HG02981 (cell line): ENCODE measurements at regions not wholly inside any gene's neighbourhood (a gene's known extent, or its start where the extent isn't known, plus 50 kb on each side); places are given as distances from the start of the nearest gene placed in this dataset.
A peak's percentile ranks its signal among the peaks of the same experiment; 100 is the strongest.

Experiments used
- ATAC-seq: cut with Tn5 transposase; IDR thresholded peaks from one replicate; pipeline ENCODE4 v1.9.1; 2021; ENCODE audit warnings: mild to moderate bottlenecking, moderate library complexity; ENCODE audit not compliant: unreplicated experiment

DNA sequence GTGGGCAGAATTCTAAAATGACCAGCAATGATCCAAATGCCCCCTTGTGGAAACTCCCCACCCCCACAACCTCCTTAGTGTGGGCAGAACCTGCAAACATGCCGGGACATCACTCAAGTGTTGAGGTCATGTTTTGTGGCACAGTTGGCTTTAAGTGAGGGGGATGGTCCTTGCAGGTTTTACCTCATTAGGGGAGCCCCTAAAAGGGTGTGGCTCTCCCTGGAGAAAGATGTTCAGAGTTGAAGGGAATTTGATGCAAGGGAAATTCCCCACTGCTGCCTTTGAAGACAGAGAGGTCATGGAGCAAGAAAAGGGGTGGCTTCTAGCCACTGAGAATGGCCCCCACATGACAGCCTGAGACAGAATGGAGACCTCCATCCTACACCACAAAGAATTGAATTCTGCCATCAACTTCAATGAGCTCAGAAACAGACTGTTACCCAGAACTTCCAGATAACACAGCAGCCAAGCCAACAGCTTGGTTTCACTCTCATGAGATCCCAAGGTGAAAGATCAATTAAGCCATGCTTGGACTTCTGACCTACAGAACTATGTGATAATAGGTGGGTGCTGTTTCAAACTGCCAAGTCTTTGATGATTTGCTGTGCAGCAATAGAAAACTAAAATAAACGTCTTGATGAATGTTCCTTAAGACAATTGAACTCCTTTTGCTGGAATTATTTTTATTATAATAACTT is 103.4 kb downstream of the MED10 start:
- no peak for ATAC-seq

DNA sequence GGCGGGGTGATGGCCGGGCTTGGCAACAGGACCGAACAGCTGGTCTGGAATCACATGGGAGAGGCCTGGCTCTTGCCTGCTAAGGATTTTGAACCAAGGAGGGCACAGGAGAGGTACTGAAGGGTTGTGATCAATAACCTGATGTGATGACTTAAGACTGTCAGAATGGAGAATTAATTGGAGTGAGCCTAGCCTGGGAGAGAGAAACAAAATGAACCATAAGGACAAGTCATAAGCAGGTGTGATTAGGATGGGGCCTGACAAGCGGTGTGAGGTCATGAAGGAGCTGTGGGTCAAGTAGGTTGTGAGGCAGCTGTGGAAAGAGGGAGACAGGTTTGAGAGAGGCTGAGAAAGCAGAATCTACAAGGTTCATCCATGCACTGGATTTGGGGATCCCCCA is 104.6 kb downstream of the MED10 start:
- no peak for ATAC-seq

DNA sequence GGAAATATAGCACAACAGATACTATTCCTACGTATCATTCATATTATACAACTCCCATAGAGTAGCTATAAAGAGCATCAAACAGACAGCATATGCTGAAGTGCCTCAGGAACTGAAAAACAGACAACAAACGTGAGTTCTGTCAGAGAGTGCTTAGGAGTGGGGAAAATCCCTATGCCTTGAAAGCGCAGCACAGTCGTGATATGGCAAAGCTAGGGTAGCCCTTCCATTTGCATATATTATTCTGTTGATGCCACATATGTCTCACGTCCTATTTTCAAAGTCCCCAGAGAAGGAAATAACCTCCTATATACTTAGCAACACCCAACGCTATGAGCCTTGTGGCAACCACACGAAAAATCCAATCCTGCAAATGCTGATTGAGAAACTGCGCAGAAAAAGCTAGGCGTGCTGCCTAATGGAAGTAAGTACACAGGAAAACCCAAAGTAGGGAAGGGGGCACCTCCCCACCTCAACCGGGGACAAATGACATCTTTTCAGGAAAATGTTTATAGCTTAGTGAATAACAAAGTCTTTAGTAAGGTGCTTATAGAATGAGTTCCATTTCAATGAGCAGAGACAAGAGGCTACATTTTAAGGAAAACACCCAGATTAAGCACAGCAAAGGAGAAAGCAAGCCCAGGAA is 105.1 kb downstream of the MED10 start:
- peak; percentile 55 for ATAC-seq

DNA sequence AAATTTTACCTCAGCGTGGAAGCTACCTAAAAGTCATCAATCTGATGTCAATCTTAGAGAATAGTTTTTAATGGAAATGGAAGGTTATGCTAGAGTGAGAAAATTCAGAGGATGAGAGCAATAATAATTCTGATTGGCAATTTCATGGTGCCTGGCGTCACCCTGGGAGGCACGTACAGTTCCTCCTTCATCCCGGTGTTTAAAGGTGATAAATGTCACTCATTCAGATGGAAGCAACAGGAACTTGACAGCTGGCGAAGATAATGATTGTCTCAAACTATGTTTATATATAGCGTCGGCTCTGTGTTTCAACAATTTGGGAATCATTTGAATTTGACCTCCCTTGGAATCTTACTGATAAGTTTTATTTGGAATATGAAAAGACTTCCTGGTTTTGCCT is 108.4 kb downstream of the MED10 start:
- no peak for ATAC-seq

DNA sequence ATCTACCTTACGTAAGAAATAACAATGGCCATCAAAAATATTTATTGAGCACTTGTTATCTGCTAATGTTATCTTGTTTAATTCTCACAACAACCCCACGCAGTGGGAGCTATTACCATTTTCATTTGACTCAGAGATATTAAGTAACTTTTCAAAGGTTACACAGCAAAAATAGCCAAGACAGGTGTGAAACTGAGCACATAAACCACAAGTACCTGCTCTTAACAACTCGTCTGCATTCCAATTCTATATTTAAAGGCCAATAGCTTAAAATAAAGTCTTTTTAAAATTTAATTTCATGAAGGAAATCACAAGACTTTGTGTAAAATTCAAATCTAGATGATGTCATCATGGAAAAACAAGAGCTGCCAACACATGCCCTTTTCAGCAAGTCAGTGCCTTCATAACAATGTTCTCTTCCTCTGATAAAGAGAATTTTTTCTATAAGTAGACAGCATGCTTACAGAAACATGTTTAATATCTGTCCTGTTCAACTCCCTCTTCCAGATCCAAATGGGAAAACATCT is 111.6 kb downstream of the MED10 start:
- ATAC-seq, result no peak

DNA sequence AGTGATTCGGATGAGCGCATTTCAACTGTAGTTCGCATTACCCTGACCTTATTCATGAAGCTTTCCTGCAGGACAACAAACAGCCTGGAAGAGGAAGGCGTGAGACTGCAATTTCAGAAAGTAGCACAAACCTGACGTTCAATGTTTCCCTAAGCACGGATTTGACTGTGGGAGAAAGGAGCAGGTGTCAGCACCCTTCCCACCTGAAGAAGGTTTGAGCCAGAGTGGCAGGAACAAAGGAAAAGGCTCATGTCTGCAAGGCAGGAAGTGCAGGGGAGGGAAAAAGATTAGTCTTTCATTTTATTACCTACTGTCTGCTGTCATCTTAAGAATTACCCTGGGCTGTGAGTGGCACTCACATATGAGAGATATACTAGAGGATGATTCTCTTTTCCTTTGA is 114.0 kb downstream of the MED10 start:
- no peak for ATAC-seq

DNA sequence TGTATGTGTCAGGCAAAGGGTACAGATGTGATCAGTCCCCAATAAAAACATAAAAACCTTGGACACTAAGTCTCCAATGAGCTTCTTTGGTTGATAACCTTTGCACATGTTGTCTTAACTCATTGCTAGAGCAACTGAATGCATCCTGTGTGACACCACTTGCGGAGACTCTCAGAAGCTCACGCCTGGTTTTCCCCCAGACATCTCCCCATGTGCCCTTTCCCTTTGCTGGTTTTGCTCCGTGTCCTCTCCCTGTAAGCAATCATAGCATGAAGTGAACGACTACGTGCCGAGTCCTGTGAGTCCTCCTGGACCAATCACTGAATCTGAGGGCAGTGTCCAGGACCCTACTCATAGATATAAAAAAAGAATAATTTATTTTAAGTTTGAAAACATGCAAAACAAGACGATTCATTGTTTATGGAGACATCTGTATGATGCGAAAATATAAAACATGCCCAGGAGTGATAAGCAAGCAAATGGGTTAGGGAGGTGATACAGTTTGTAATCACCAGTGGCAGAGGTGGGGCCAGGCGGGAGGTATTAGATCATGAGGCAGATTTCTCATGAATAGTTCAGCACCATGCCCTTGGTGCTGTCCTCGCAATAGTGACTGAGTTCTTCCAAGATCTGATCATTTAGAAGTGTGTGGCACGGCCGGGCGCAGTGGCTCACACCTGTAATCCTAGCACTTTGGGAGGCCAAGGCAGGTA is 115.5 kb downstream of the MED10 start:
- no peak for ATAC-seq

DNA sequence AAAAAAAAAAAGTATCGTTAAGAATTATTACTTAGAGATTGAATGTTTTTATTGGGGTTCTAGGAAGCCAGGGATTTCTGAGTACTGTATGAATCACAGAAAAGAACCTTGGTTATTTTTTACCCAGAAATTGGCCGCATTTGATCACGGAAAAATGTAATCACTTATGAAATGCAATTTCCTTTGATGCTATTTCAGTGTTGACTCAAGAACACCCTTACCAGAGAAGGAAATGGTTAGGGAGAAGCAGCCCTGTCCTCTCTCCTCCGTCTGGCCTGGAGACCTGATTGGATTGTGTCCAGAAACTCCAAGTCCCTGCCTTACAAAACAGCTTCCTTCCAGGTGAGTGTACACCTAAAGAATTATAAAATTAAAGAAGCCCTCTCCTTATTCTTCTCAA is 116.7 kb downstream of the MED10 start:
- ATAC-seq, result no peak

DNA sequence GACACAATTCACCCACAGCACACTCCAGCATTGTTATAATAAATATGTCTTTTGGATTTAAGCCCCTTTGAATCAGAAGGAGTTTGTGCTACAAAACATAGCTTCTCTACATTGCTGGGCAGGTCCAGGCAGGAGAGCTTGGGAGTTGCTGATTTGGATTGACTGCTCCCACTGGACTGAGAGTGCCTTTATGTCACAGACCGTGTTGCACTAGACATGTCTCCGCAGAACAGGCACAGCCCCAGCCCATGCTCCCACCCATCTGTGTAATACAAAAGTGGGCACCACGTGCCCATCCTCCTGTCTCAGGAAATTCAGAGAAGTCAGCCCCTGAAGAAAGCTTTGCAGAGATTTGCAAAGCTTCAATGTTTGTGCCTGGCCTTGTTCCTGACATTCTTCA is 117.1 kb downstream of the MED10 start:
- ATAC-seq, result no peak

DNA sequence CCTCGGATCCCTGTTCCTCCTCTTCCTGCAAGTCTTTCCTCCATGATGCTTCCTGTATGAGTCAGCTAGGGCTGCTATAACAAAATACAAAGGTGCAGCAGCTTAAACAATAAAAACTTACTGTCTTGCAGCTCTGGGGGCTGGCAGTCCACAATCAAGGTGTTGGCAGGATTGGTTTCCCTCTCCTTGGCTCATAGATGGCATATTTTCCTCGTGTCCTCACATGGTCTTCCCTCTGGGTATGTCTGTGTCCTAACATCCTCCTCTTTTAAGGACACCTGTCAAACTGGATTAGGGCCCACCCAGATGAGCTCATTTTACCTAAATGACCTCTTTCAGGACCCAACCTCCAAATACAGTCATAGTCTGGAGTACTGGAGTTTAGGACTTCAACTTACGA is 117.5 kb downstream of the MED10 start:
- no peak for ATAC-seq

DNA sequence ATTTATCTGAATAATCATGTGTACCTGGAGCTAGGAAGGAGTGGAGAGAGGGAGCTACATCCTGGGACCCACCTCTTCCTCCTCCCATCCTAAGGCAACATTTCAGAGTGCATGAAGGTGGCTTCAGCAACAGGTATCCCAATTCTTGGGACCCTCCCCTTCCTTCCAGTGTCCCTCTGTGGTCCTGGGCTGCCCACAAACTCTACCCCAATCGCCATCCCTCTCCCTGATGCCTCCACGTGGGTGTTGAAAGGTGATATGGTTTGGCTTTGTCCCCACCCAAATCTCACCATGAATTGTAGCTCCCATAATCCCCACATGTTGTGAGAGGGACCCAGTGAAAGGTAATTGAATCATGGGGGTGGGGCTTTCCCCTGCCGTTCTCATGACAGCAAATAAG is 121.4 kb downstream of the MED10 start:
- no peak for ATAC-seq

DNA sequence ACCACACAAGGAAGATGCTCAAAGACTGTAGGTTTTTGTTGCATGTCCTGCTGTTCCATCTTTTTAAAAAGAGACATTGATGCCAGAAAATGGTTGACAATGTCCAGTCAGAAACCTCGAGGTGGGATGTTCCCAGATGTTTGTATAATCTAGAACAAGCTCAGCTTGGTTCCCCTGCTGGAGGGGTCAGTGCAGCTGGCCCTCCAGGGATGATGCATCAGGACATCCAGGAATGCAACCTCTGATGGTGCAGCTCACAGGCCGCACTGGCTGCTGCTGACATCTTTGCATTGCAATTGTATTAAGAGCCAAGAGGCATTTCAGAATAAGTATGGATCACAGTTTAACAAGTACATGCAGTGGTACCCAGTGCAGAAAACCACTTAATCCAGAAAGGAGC is 122.4 kb downstream of the MED10 start:
- ATAC-seq, result no peak

DNA sequence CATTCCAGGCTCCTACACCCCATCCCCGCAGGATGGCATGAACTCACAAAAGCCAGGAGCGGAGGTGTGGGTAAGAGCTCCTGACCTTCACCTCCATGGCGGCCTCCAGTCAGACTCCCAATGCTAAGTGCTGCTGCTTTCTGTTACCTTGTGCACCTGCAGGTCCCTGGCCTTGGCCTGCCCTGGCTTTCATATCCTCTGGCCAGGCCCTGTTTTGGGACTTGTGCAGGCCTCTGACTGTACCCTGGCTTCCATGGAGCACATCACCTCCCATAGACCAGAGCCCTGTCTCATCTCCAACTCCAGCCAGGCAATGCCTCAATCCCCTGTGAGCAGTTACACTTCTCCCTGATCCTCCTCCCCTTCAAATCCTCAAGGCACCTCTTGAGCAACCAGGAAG is 124.5 kb downstream of the MED10 start:
- ATAC-seq, result no peak

DNA sequence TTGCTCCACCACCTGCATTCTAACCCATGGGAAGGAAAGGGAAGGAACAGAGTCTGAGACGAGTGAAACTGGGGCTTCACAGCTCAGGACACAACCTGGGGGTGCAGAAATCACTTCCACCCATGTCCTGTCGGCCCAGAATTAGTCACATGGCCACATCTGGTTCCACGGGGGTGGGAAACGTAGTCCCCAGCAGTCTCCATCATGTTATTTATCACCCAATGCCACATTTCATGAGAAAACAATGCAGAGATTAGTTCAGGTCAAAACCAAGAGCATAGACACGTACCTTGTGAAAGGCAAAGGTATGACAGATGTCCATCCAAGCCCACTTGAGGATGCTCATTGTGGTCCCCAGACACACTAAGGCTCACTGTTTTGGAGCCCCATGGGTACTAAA is 125.1 kb downstream of the MED10 start:
- no peak for ATAC-seq

DNA sequence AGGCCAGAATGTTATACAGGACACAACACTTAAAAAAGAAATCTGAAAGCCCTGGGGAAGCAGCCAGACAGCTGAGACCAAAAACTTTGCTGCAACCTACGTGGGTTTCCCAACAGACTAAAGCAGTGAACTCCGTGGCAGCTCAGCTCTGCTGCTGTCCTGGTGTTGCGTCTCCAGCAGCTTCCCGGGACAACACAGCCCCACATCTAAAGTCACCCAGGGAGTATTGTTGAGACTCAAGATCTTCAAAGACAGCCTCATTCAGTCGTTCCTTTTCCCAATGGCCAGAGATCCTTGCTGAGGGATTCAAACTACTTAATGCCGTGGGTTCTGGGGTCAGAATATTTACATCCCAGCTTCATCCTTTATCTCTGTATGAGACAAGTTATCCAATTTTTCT is 125.8 kb downstream of the MED10 start:
- no peak for ATAC-seq

DNA sequence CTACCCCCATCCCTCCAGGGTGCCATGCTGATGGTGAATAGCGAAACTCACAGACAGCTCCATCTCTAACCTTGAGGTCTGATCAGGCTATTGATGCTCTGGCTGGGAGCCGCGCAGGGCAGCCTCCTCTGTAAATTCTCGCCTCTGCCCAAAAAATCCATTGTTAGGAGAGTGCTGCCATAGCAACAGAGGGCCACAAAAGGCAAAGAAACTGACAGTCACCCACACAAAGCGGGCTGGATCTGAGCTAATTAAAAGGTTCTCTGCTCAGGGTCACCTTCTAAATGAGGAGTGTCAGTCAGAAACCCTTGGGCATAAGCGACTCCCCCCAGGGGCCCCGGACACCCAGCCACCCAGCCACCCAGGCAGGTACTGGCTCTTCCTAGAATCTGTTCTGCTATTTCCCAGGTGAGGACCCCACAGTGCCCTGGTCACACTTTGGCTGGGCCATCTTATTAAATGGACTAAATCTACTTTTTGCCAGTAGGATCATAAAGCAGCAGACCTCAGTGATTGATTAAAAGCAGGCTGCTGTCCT is 126.7 kb downstream of the MED10 start:
- ATAC-seq, result no peak

DNA sequence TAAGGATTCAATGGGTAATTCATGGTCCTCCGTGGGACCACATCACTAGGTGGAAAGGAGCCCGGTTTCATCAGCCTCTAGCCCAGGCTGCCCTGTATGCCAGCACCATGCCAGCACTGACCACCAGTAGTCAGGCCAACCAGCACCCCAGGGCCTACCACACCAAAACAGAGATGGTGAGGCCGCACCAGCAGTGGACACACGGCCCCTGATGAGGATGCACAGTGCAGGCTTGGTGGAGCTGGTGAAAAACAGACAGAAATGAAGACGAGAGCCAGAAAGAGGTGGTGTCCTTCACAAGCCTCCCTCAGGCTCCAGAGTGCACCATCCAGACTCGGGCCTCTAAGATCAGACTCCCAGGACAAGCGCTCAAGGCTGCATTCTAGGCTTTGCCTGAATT is 128.2 kb downstream of the MED10 start:
- no peak for ATAC-seq

DNA sequence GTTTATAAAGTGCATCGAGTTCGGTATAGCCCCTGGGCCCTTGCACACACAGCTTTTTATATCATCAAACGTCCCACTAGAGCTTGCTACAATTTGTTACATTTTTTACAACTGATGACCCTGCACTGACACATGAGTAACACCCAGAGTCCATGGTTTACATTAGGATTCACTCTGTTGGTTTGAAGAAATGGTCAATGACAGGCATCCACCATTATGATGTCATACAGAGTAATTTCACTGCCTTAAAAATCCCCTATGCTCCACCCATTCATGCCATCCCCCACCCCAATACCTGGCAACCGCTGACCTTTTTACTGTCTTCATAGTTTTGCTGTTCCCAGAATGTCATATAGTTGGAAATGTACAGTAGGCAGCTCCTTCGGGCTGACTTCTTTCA is 130.2 kb downstream of the MED10 start:
- ATAC-seq, result no peak

DNA sequence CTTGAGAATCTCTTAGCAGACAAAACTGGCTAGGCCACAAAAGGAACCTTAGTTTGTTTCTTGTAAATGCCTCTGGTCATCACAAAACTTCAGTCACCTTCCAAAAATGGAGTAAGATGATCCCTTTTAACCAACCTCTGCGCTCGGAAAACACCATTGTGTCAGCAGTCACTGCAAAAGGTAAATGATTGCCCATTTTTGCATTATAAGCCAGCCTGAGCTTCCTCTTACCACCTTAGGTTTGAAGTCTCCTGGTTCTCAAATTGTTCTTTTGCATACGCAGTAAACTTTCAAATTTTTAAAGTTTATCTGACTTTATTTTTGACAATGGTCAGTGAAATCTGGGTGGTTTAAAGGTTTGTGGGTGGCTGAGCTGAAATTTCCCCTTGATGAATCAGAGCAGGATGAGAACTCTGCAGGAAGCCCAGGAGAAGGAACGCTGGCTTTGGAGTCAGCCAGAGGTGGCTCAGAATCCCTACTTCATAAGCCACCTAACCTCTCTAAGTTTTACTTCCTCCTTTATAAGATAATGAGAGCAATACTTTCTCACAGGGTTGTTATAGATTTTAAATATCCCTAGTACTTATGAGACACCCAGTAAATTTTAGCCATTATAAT is 131.4 kb downstream of the MED10 start:
- ATAC-seq, result no peak

DNA sequence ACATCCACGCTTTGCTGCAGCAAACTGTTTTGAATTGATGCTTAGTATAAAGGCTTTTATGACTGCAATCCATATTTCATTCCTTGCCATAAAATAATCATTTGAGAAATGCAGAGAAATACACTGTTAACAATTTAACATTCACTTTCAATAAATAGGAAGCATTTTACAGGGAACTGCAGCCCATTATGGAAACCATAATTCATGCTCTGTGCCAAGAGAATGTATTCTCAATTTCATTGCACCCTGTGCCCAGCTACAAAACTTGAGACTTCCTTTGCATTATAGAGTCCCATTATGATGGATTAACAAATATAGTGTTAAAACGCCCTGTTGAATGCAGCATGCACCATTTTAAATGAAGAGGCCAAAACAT is 134.0 kb downstream of the MED10 start:
- no peak for ATAC-seq

DNA sequence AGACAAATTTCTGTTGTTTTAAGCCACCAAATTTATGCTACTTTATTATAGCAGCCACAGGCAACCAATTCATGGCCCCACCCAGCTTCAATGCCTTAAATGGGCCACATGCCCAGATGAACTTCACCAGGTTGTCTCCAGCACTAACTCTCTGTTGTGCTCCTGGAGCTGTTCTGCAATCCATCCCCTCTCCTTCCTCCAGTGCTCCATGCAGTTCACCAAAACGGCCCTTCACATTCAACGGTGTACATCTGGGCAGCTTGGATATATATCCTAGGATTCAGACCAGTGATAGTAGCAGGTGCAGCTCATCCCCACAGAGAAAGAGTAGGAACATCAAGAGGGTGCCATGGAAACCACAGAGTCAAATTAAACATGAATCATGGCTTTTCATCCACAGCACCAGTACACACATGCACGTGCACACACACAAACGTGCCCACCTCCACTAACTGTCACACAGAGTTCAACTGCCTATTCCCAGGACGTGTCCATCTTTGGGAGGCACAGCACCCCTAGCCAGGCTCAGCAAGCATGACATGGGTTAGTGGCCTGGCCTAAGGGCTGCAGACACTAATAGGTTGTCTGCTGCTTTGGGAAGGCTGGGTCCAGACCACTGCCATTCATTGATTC is 134.5 kb downstream of the MED10 start:
- no peak for ATAC-seq
